Progenitor cell of endocrine pancreas (in vitro differentiated cells): ENCODE measurements at regions not wholly inside any gene's neighbourhood (a gene's known extent, or its start where the extent isn't known, plus 50 kb on each side); places are given as distances from the start of the nearest gene placed in this dataset.
"Not testable (repeated sequence)": the region's sequence is repeated elsewhere in the genome, so short reads cannot be mapped to it uniquely, and the experiment has no call there.

Source experiments
- DNase-seq: peaks from one replicate; pipeline ENCODE4 v3.0.0; 2021; ENCODE audit warnings: low spot score; ENCODE audit not compliant: unreplicated experiment
- H3K27ac Mint-ChIP-seq: 2 replicates; pipeline ENCODE4 v1.8.0; 2021; ENCODE audit warnings: mild to moderate bottlenecking, moderate library complexity, mixed read lengths
- H3K27me3 Mint-ChIP-seq: 2 replicates; pipeline ENCODE4 v1.8.0; 2021; ENCODE audit warnings: mixed read lengths
- H3K36me3 Mint-ChIP-seq: 2 replicates; pipeline ENCODE4 v1.8.0; 2022; ENCODE audit warnings: mixed read lengths; ENCODE audit not compliant: insufficient read depth
- H3K4me1 Mint-ChIP-seq: 2 replicates; pipeline ENCODE4 v1.8.0; 2021; ENCODE audit warnings: low read depth, mixed read lengths
- H3K4me3 Mint-ChIP-seq: 2 replicates; pipeline ENCODE4 v1.8.0; 2021; ENCODE audit warnings: low read depth, mild to moderate bottlenecking, moderate library complexity, mixed read lengths
- H3K9me3 Mint-ChIP-seq: 2 replicates; pipeline ENCODE4 v1.8.0; 2021; ENCODE audit warnings: low read depth, mixed read lengths
- CTCF ChIP-seq: fragments of 200-600 bp; sonication (generic); IDR thresholded peaks from one replicate; pipeline ENCODE4 v1.5.0; 2021; ENCODE audit warnings: antibody characterized with exemption, mild to moderate bottlenecking; ENCODE audit not compliant: unreplicated experiment

DNA sequence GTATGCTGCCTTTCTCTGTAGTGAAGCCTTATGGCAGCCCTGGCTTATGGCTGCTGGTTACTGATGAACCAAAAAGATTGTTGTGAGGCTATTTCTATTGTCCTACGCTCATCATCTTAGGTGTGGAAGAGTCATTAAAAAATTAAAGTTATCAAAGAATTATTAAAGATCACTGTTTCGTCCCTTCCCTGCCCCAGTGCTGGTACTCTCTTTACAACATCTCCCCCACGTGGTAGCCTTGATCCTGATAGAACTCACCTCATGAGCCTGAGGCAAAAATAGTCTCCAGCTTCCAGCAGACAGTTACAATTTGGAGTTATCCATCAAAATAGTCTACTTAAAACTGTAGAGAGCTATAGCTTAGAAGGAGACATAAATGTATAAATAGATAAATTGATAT lies 201.5 kb downstream of the S1PR1 start:
- TF ChIP-seq CTCF, result peak; percentile 51
- Mint-ChIP-seq H3K4me3 (no peak overlapping the region), H3K4me1 (peaks cover 4% of the 10 kb centered on the region), H3K36me3 (no peaks in the 10 kb centered on the region), H3K9me3 (no peaks in the 10 kb centered on the region), H3K27me3 (peaks cover 11% of the 10 kb centered on the region), H3K27ac (no peak overlapping the region)
- no peak for DNase-seq

GRCh38 chr1:101440485-101440884 lies 203.7 kb downstream of the S1PR1 start:
- H3K9me3 Mint-ChIP-seq, result no peaks in the 10 kb centered on the region
- peaks cover 6% of the 10 kb centered on the region for H3K4me1 Mint-ChIP-seq
- no peaks in the 10 kb centered on the region for H3K36me3 Mint-ChIP-seq
- no peak overlapping the region for H3K4me3 Mint-ChIP-seq
- no peak for DNase-seq
- H3K27ac Mint-ChIP-seq, result no peak overlapping the region
- no peak for TF ChIP-seq CTCF
- H3K27me3 Mint-ChIP-seq, result peaks cover 11% of the 10 kb centered on the region

DNA sequence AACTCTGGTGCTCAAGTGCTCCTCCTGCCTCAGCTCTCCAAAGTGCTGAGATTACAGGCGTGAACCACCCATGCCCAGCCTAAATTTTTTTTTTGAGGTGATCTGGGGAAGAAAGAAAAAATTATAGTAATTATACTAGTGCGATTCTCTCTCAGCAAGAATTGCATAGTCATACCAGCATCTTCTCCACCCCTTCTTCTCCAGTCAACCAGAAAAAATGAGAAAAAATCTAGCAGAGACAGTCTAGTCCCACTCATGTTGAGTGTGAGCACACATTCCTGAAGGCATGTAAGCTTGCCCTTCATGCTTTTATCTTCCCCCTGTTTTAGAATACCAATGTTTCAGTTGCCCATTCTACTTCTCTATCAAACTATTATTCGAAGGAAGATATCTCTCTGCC lies 207.6 kb downstream of the S1PR1 start:
- H3K4me1 Mint-ChIP-seq, result peaks cover 6% of the 10 kb centered on the region
- H3K36me3 Mint-ChIP-seq, result no peaks in the 10 kb centered on the region
- H3K27me3 Mint-ChIP-seq, result peaks cover 10% of the 10 kb centered on the region
- no peak overlapping the region for H3K27ac Mint-ChIP-seq
- H3K9me3 Mint-ChIP-seq, result no peaks in the 10 kb centered on the region
- DNase-seq, result no peak
- no peak for TF ChIP-seq CTCF
- no peak overlapping the region for H3K4me3 Mint-ChIP-seq

GRCh38 chr1:101444873-101445618 lies 208.2 kb downstream of the S1PR1 start:
- Mint-ChIP-seq H3K36me3 (no peaks in the 10 kb centered on the region), H3K4me3 (no peak overlapping the region), H3K9me3 (no peaks in the 10 kb centered on the region), H3K27ac (no peak overlapping the region), H3K27me3 (peaks cover 10% of the 10 kb centered on the region), H3K4me1 (peaks cover 6% of the 10 kb centered on the region)
- no peak for DNase-seq
- TF ChIP-seq CTCF, result no peak

DNA sequence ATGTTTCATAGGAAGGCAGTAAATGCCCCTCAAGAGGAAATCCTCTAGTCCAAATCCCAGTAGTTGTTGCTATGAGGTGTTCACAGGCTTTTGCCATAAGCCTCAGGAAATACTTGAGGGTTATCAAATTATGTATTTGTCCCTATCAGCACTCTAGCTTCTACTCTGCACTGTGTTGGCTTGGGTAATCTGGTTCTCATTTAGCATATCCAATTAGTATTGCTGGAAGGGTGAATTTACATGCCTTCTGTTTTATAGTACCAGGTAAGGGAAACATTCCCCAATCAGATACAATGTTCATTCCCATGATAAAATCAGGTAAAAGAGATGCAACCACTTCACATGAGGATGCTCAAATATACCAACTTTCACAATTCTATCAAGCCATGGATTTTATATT lies 211.2 kb downstream of the S1PR1 start:
- Mint-ChIP-seq H3K27me3 (peaks cover 10% of the 10 kb centered on the region), H3K27ac (no peak overlapping the region), H3K36me3 (no peaks in the 10 kb centered on the region), H3K4me3 (no peak overlapping the region), H3K4me1 (peaks cover 4% of the 10 kb centered on the region), H3K9me3 (peaks cover 3% of the 10 kb centered on the region)
- TF ChIP-seq CTCF, result no peak
- no peak for DNase-seq

DNA sequence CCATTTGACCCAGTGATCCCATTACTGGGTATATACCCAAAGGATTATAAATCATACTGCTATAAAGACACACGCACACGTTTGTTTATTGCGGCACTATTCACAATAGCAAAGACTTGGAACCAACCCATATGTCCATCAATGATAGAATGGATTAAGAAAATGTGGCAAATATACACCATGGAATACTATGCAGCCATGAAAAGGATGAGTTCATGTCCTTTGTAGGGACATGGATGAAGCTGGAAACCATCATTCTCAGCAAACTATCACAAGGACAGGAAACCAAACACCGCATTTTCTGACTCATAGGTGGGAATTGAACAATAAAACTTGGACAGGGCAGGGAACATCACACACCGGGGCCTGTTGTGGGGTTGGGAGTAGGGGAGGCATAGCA lies 213.9 kb downstream of the S1PR1 start:
- not testable (repeated sequence) for DNase-seq, H3K4me3 Mint-ChIP-seq, H3K27me3 Mint-ChIP-seq, H3K9me3 Mint-ChIP-seq, H3K4me1 Mint-ChIP-seq, H3K27ac Mint-ChIP-seq, H3K36me3 Mint-ChIP-seq
